ENCODE measurements at regions not wholly inside any gene's neighbourhood (a gene's known extent, or its start where the extent isn't known, plus 50 kb on each side); places are given as distances from the start of the nearest gene placed in this dataset.
"Not testable (repeated sequence)": the region's sequence is repeated elsewhere in the genome, so short reads cannot be mapped to it uniquely, and the experiment has no call there.

GRCh38 chr3:198145231-198145784 lies 185.3 kb downstream of the LMLN start:
- not testable (repeated sequence) for TF ChIP-seq EZH2 (IDR thresholded peaks at IDR 0.05; ENCODE audit: borderline replicate concordance, insufficient read depth, low read length, poor library complexity, severe bottlenecking); REST (IDR thresholded peaks at IDR 0.05; ENCODE audit: borderline replicate concordance); RAD21 (conservative IDR thresholded peaks at IDR 0.05); POLR2AphosphoS5 (IDR thresholded peaks at IDR 0.05); CTCF (IDR thresholded peaks at IDR 0.05; ENCODE audit: poor library complexity, severe bottlenecking); MXI1 (conservative IDR thresholded peaks at IDR 0.05; ENCODE audit: poor library complexity, severe bottlenecking); EP300 (conservative IDR thresholded peaks at IDR 0.05; ENCODE audit: poor library complexity, severe bottlenecking); SMC3 (conservative IDR thresholded peaks at IDR 0.05; ENCODE audit: poor library complexity); TAF1 (IDR thresholded peaks at IDR 0.05; ENCODE audit: low read depth)

Data from neural cell (in vitro differentiated cells).